HuH-7.5 (cell line): ENCODE measurements at regions not wholly inside any gene's neighbourhood (a gene's known extent, or its start where the extent isn't known, plus 50 kb on each side); places are given as distances from the start of the nearest gene placed in this dataset.

Source experiments
- DNase-seq: peaks from one replicate; pipeline ENCODE4 v3.0.0; 2011; ENCODE audit warnings: low spot score

DNA sequence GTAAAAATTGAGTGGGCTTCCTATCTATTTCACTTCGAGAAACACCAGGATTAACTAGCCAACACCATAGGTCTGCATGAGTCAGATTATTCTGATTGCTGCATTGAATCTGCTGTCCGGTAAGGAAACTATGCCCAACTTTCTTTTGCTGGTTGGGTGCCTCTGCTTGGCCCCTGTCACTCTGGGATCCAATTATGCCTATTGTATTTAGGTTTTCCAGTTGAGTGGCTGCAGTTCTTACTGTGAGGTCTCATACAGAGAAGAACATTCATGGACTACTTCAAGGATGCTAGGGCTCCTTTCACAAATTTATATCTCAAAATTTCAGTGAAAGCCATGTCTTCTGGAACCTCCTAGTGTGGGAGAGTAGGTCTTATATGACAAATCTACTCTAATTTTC lies 215.1 kb upstream of the SORCS1 start:
- DNase-seq, result no peak

- no peak for DNase-seq
These were observed 207.3 kb upstream of the SORCS1 start for GRCh38 chr10:107371801-107372200.

- no peak for DNase-seq
These were observed 200.4 kb upstream of the SORCS1 start for GRCh38 chr10:107364872-107365271.

GRCh38 chr10:107362306-107362705 lies 197.8 kb upstream of the SORCS1 start:
- no peak for DNase-seq

DNA sequence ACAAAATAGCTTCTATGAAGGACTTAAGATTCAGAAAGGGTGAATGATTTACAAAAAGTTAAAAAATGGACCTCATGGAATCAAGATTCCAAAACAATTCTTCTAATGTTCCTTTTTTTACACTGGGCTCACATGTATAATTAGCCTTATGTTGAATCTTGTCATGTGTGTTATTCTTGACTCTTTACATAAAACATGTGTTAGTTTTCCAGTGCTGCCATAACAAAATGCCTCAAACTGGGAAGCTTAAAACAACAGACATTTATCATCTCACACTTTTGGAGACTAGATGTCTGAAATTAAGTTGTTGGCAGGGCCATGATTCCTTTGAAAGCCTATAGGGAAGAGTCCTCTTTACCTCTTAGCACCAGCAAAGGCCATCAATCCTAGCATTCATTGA lies 192.5 kb upstream of the SORCS1 start:
- no peak for DNase-seq

GRCh38 chr10:107356396-107356795 lies 191.9 kb upstream of the SORCS1 start:
- DNase-seq, result no peak

DNA sequence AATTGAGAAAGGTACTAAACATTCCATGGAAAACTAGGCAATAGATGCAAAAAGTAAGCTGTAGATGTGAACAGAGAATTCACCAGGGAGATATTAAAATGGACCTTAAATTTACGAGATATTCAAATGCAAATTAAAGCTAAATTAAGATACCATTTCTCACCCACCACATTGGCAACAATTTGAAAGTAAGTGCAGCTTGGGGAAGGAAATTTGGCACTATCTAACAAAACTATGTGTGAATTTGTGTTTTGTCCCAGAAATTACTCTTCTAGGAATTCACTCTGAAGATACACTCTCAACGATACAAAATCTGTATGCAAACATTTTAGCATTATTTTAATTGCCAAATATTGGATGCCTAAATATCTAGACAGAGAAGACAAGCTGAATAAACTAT lies 178.2 kb upstream of the SORCS1 start:
- no peak for DNase-seq

DNA sequence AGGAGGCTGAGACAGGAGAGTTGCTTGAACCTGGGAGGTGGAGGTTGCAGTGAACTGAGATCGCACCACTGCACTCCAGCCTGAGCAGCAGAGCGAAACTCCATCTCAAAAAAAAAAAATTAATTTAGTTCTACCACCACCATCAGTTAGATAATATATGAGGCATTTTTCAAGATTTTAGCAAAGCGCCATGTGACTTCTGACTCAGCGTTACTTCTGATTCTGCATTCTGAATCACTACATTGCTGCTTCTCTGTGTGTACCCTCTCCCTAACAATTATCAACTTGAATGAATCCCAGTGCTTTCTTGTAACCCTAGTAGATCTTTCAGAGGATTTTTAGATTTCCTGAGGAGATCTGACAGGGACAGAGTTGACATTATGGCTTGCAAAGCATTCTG lies 176.8 kb upstream of the SORCS1 start:
- DNase-seq, result no peak

- DNase-seq, result no peak
These were observed 175.8 kb upstream of the SORCS1 start for GRCh38 chr10:107340326-107340725.

GRCh38 chr10:107336061-107336460 lies 171.6 kb upstream of the SORCS1 start:
- no peak for DNase-seq

DNA sequence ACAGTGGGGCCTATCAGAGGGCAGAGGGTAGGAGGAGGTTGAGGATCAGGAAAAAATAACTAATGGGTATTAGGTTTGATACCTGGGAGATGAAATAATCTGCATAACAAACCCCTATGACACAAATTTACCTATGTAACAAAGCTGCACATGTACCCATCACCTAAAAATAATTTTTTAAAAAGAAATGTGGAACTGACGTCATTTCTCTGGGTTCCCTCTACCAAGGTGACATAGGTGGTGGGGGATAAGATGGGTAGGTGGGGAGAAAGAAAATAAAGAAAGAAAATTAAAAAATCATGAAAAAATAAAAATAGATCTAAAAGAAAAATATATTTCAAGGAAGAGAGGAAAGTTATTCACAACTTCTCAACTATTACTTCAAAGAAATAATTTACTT lies 153.1 kb upstream of the SORCS1 start:
- DNase-seq, result no peak

DNA sequence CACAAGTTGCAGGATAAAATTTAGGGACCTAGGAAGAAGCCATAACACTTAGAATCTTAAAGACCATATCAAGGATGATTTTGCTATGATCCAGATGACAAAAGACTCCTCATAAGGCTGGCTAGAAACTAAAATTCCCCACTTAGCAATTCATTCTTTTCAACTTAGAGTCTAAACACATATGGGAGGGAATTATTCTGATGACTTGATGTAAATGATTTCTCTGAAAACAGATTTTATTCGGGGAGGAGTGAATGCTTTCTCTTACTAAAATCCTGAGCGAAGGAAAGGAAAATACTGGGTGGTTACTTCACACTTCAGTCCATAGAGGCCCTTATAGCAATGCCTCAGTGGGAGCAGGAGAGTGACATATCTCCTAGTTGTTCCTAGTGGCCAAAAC lies 138.7 kb upstream of the SORCS1 start:
- no peak for DNase-seq

DNA sequence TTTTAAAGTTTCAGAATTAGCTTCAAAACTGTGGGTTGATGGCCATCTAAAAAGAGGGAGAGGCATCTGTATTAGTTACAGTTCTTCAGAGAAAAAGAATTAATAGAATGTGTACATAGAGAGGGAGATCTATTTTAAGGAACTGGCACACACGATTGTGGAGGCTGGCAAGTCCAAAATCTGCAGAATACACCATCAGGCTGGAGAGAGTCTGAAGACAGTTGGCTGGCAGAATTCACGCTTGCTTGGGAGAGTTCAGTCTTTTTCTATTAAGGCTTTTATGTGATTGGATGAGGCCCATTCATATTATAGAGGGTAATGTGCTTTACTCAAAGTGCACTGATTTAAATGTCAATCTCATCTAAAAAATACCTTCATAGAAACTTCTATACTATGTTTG lies 135.1 kb upstream of the SORCS1 start:
- DNase-seq, result no peak

GRCh38 chr10:107284187-107284586 lies 119.7 kb upstream of the SORCS1 start:
- no peak for DNase-seq

- no peak for DNase-seq
These were observed 115.8 kb upstream of the SORCS1 start for GRCh38 chr10:107280293-107280692.

DNA sequence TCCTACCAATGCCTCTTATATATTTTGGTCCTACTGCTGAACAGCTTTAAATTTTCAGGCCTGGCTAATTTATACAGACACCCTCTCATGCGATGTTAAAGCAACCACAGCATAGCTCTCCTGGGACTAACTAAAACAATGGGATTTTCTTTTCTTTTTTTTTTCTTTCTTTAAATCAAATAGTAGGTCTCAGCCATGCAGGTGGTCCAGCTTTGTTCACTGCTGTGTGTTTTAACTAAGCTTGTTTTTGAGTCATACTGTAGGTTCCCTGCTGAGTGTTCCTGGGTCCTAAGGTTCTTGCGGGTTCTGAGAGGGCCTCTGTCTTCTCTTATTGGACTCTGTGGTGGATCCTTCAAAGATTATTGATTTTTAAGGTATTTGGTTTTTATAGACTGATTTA lies 113.1 kb upstream of the SORCS1 start:
- no peak for DNase-seq

- no peak for DNase-seq
These were observed 111.3 kb upstream of the SORCS1 start for GRCh38 chr10:107275806-107276205.

GRCh38 chr10:107269626-107270025 lies 105.1 kb upstream of the SORCS1 start:
- no peak for DNase-seq

- DNase-seq, result no peak
These were observed 100.2 kb upstream of the SORCS1 start for GRCh38 chr10:107264742-107265141.

DNA sequence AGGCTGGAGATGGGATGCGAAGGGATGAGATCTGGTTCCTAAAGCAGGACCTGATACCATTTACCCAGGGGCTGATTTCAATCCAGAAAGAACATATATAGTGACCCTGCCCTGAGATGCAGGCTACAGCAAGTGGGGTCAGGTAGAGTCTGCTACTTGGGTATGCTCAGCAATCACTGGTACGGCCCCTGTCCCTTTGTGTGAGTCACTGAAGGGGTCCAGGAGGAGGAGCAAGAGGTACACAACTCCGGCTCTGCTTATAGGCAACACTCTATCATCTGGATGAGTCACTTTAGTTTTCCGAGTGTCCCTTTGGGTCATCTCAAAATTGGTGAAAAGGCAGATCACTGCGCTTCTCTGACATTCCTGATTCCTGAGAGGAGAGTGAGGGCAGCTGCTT lies 79.6 kb upstream of the SORCS1 start:
- DNase-seq, result no peak

- no peak for DNase-seq
These were observed 73.8 kb upstream of the SORCS1 start for GRCh38 chr10:107238275-107238674.

GRCh38 chr10:107232013-107232412 lies 67.5 kb upstream of the SORCS1 start:
- no peak for DNase-seq

- no peak for DNase-seq
These were observed 66.4 kb upstream of the SORCS1 start for GRCh38 chr10:107230887-107231286.

- DNase-seq, result no peak
These were observed 51.2 kb upstream of the SORCS1 start for GRCh38 chr10:107215681-107216080.
